ENCODE measurements at regions not wholly inside any gene's neighbourhood (a gene's known extent, or its start where the extent isn't known, plus 50 kb on each side); places are given as distances from the start of the nearest gene placed in this dataset.

GRCh38 chr21:38661197-38661871, 144.4 kb upstream of the ETS2 start (continued):
- TF ChIP-seq, protein P1, sequence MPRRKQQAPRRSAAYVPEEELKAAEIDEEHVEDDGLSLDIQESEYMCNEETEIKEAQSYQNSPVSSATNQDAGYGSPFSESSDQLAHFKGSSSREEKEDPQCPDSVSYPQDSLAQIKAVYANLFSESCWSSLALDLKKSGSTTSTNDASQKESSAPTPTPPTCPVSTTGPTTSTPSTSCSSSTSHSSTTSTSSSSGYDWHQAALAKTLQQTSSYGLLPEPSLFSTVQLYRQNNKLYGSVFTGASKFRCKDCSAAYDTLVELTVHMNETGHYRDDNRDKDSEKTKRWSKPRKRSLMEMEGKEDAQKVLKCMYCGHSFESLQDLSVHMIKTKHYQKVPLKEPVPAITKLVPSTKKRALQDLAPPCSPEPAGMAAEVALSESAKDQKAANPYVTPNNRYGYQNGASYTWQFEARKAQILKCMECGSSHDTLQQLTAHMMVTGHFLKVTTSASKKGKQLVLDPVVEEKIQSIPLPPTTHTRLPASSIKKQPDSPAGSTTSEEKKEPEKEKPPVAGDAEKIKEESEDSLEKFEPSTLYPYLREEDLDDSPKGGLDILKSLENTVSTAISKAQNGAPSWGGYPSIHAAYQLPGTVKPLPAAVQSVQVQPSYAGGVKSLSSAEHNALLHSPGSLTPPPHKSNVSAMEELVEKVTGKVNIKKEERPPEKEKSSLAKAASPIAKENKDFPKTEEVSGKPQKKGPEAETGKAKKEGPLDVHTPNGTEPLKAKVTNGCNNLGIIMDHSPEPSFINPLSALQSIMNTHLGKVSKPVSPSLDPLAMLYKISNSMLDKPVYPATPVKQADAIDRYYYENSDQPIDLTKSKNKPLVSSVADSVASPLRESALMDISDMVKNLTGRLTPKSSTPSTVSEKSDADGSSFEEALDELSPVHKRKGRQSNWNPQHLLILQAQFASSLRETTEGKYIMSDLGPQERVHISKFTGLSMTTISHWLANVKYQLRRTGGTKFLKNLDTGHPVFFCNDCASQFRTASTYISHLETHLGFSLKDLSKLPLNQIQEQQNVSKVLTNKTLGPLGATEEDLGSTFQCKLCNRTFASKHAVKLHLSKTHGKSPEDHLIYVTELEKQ (tag by site-specific recombination; IDR thresholded peaks at IDR 0.05; ENCODE audit: borderline replicate concordance) = no peak
- no peak for TF ChIP-seq RBAK (tag by site-specific recombination; IDR thresholded peaks at IDR 0.05)
- TF ChIP-seq ZNF221 (tag by site-specific recombination; IDR thresholded peaks at IDR 0.05; ENCODE audit: borderline replicate concordance) = no peak
- TF ChIP-seq ZNF362 (tag by site-specific recombination; IDR thresholded peaks at IDR 0.05) = no peak
- no peak for TF ChIP-seq ZNF394 (tag by site-specific recombination; IDR thresholded peaks at IDR 0.05; ENCODE audit: borderline replicate concordance)
- no peak for TF ChIP-seq ZNF274 (IDR thresholded peaks at IDR 0.05; ENCODE audit: low read length)
- TF ChIP-seq ZNF274 (tag by site-specific recombination; IDR thresholded peaks at IDR 0.05; ENCODE audit: borderline replicate concordance) = no peak
- no peak for TF ChIP-seq IKZF3 (tag by site-specific recombination; IDR thresholded peaks at IDR 0.05)
- no peak for TF ChIP-seq HOXA7 (CRISPR knock-in tag; IDR thresholded peaks at IDR 0.05; ENCODE audit: borderline replicate concordance)
- TF ChIP-seq, protein P2, sequence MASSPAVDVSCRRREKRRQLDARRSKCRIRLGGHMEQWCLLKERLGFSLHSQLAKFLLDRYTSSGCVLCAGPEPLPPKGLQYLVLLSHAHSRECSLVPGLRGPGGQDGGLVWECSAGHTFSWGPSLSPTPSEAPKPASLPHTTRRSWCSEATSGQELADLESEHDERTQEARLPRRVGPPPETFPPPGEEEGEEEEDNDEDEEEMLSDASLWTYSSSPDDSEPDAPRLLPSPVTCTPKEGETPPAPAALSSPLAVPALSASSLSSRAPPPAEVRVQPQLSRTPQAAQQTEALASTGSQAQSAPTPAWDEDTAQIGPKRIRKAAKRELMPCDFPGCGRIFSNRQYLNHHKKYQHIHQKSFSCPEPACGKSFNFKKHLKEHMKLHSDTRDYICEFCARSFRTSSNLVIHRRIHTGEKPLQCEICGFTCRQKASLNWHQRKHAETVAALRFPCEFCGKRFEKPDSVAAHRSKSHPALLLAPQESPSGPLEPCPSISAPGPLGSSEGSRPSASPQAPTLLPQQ (tag by site-specific recombination; IDR thresholded peaks at IDR 0.05) = no peak
- TF ChIP-seq, protein P3, sequence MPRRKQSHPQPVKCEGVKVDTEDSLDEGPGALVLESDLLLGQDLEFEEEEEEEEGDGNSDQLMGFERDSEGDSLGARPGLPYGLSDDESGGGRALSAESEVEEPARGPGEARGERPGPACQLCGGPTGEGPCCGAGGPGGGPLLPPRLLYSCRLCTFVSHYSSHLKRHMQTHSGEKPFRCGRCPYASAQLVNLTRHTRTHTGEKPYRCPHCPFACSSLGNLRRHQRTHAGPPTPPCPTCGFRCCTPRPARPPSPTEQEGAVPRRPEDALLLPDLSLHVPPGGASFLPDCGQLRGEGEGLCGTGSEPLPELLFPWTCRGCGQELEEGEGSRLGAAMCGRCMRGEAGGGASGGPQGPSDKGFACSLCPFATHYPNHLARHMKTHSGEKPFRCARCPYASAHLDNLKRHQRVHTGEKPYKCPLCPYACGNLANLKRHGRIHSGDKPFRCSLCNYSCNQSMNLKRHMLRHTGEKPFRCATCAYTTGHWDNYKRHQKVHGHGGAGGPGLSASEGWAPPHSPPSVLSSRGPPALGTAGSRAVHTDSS (tag by site-specific recombination; IDR thresholded peaks at IDR 0.05) = no peak; the same call in 1 of the 2 replicates
- 0 out of 2 replicates have a peak, but pooled peaks have one; percentile 32 for TF ChIP-seq ZNF610 (tag by site-specific recombination; IDR thresholded peaks at IDR 0.05; ENCODE audit: borderline replicate concordance)
- TF ChIP-seq ZBTB1 (tag by site-specific recombination; IDR thresholded peaks at IDR 0.05) = no peak
- peak; percentile 25; the same call in 1 of the 2 replicates for TF ChIP-seq SP7 (tag by site-specific recombination; IDR thresholded peaks at IDR 0.05)
- no peak for TF ChIP-seq ELK4 (IDR thresholded peaks at IDR 0.05; ENCODE audit: borderline replicate concordance, low read depth, low read length)
- TF ChIP-seq ZNF777 (tag by site-specific recombination; IDR thresholded peaks at IDR 0.05; ENCODE audit: borderline replicate concordance) = peak; percentile 33; the same call in 1 of the 2 replicates
- no peak for TF ChIP-seq ZNF132 (tag by site-specific recombination; IDR thresholded peaks at IDR 0.05; ENCODE audit: borderline replicate concordance)
- 0 out of 2 replicates have a peak, but pooled peaks have one; percentile 17 for TF ChIP-seq ZSCAN5A (tag by site-specific recombination; IDR thresholded peaks at IDR 0.05)
- peak; percentile 38; the same call in 1 of the 2 replicates for TF ChIP-seq ZBTB20 (tag by site-specific recombination; IDR thresholded peaks at IDR 0.05)
- TF ChIP-seq PRDM1 (tag by site-specific recombination; IDR thresholded peaks at IDR 0.05) = peak; percentile 92
- TF ChIP-seq, protein P4, sequence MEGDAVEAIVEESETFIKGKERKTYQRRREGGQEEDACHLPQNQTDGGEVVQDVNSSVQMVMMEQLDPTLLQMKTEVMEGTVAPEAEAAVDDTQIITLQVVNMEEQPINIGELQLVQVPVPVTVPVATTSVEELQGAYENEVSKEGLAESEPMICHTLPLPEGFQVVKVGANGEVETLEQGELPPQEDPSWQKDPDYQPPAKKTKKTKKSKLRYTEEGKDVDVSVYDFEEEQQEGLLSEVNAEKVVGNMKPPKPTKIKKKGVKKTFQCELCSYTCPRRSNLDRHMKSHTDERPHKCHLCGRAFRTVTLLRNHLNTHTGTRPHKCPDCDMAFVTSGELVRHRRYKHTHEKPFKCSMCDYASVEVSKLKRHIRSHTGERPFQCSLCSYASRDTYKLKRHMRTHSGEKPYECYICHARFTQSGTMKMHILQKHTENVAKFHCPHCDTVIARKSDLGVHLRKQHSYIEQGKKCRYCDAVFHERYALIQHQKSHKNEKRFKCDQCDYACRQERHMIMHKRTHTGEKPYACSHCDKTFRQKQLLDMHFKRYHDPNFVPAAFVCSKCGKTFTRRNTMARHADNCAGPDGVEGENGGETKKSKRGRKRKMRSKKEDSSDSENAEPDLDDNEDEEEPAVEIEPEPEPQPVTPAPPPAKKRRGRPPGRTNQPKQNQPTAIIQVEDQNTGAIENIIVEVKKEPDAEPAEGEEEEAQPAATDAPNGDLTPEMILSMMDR (tag by site-specific recombination; IDR thresholded peaks at IDR 0.05) = no peak
- no peak for TF ChIP-seq MEIS1 (CRISPR knock-in tag; IDR thresholded peaks at IDR 0.05; ENCODE audit: borderline replicate concordance)
- 0 out of 2 replicates have a peak, but pooled peaks have one; percentile 10 for TF ChIP-seq ZNF366 (tag by site-specific recombination; conservative IDR thresholded peaks at IDR 0.05)
- TF ChIP-seq ZNF341 (tag by site-specific recombination; IDR thresholded peaks at IDR 0.05; ENCODE audit: low read depth) = peak; percentile 83
- TF ChIP-seq ZNF624 (tag by site-specific recombination; IDR thresholded peaks at IDR 0.05) = no peak
- TF ChIP-seq ZNF24 (tag by site-specific recombination; IDR thresholded peaks at IDR 0.05) = no peak
- no peak for TF ChIP-seq ZNF223 (tag by site-specific recombination; IDR thresholded peaks at IDR 0.05)
